OCI-LY7 (cell line): ENCODE measurements at regions not wholly inside any gene's neighbourhood (a gene's known extent, or its start where the extent isn't known, plus 50 kb on each side); places are given as distances from the start of the nearest gene placed in this dataset.

Experiments
- BruUV-seq: library from RNA; stranded (reverse); fragments of 400-500 nt; replicated peaks from 2 replicates; lab custom pipeline; 2021; lab: Mats Ljungman, UMichigan
- CTCF ChIA-PET: fragments of 300-600 bp; sonication (Branson Sonifier 250); formaldehyde crosslinking; loops from one replicate; lab custom pipeline; 2022; ENCODE audit warnings: antibody characterized with exemption; ENCODE audit not compliant: unreplicated experiment; lab: Charles Lee
- POLR2A ChIA-PET: fragments of 300-600 bp; sonication (Branson Sonifier 250); formaldehyde crosslinking; loops from one replicate; lab custom pipeline; 2022; ENCODE audit warnings: antibody characterized with exemption; lab: Charles Lee
- DNase-seq: peaks from one replicate; pipeline ENCODE4 v3.0.0-alpha.2; 2015; ENCODE audit warnings: low spot score
- H2AFZ ChIP-seq: fragments of 200-600 bp; sonication (generic), shearing (Covaris generic); 2 replicates; pipeline ENCODE4 v1.6.1; 2014; ENCODE audit warnings: mild to moderate bottlenecking, antibody characterized with exemption, low read length, moderate library complexity
- H3K27ac ChIP-seq: fragments of 200-600 bp; sonication (generic); 2 replicates; pipeline ENCODE4 v1.5.1; 2014; ENCODE audit warnings: mixed run types, low read depth, mild to moderate bottlenecking, moderate library complexity, low read length, inconsistent platforms; ENCODE audit not compliant: poor library complexity, severe bottlenecking
- H3K36me3 ChIP-seq: fragments of 200-600 bp; sonication (generic); 2 replicates; pipeline ENCODE4 v1.6.1; 2014; ENCODE audit warnings: mild to moderate bottlenecking, antibody characterized with exemption, low read length, moderate library complexity, mixed read lengths; ENCODE audit not compliant: insufficient read depth
- H3K4me1 ChIP-seq: fragments of 200-600 bp; sonication (generic); 2 replicates; pipeline ENCODE4 v1.5.1; 2014; ENCODE audit warnings: mild to moderate bottlenecking, low read length; ENCODE audit not compliant: insufficient read depth, poor library complexity, severe bottlenecking
- H3K4me2 ChIP-seq: fragments of 200-600 bp; sonication (generic); 2 replicates; pipeline ENCODE4 v1.6.1; 2014; ENCODE audit warnings: mild to moderate bottlenecking, low read length
- H3K4me3 ChIP-seq: fragments of 200-600 bp; sonication (generic); 2 replicates; pipeline ENCODE4 v1.5.1; 2014; ENCODE audit warnings: mild to moderate bottlenecking, low read depth, low read length; ENCODE audit not compliant: poor library complexity, severe bottlenecking
- H3K79me2 ChIP-seq: fragments of 200-600 bp; sonication (generic); 2 replicates; pipeline ENCODE4 v1.6.1; 2016; ENCODE audit warnings: low read depth, mild to moderate bottlenecking, low read length, moderate library complexity, mixed read lengths; ENCODE audit not compliant: insufficient read depth
- H3K9me2 ChIP-seq: fragments of 200-600 bp; sonication (generic); 2 replicates; pipeline ENCODE4 v1.6.1; 2016; ENCODE audit warnings: mild to moderate bottlenecking, low read length, mixed read lengths; ENCODE audit not compliant: insufficient read depth
- H3K9me3 ChIP-seq: fragments of 200-600 bp; sonication (generic); 2 replicates; pipeline ENCODE4 v1.6.1; 2014; ENCODE audit warnings: mild to moderate bottlenecking, mixed run types, low read length, mixed read lengths
- H4K20me1 ChIP-seq: fragments of 200-600 bp; sonication (generic); 2 replicates; pipeline ENCODE4 v1.6.1; 2014; ENCODE audit warnings: mild to moderate bottlenecking, antibody characterized with exemption, low read length, moderate library complexity, mixed read lengths; ENCODE audit not compliant: insufficient read depth
- CTCF ChIP-seq: fragments of 200-600 bp; sonication (generic); conservative IDR thresholded peaks from 2 replicates; pipeline ENCODE4 v1.5.1; 2014; ENCODE audit warnings: mild to moderate bottlenecking, antibody characterized with exemption, low read length, moderate library complexity, mixed read lengths
- EZH2phosphoT487 ChIP-seq: fragments of 200-600 bp; sonication (generic); IDR thresholded peaks from 2 replicates; pipeline ENCODE4 v1.6.1; 2018; ENCODE audit warnings: low read depth, borderline replicate concordance, mild to moderate bottlenecking, mixed run types, antibody characterized with exemption, low read length, moderate library complexity, mixed read lengths
- intact Hi-C: fragments of 100-400 bp; cut with micrococcal nuclease; formaldehyde crosslinking; loops from one replicate; pipeline ENCODE4 v1.10.0; 2022; ENCODE audit not compliant: unreplicated experiment

- ChIA-PET POLR2A (interaction anchor here (0.7 kb wide), 1 partner anchor 529 kb away, joined by 3 read pairs; no protein-coding TSS in a partner anchor), CTCF (no interaction called here)
- H3K4me3 ChIP-seq: no peak overlapping the region
- no peaks in the 10 kb centered on the region for H3K4me1 ChIP-seq
- H3K36me3 ChIP-seq: no peaks in the 10 kb centered on the region
- no peak overlapping the region for H3K4me2 ChIP-seq
- H3K9me2 ChIP-seq: no peaks in the 10 kb centered on the region
- H3K9me3 ChIP-seq: no peaks in the 10 kb centered on the region
- intact Hi-C loops: no loop called here
- no TSS peak for BruUV-seq
- H2AFZ ChIP-seq: no peak overlapping the region
- no peak overlapping the region for H3K27ac ChIP-seq
- TF ChIP-seq CTCF (no peak), EZH2phosphoT487 (no peak)
- no peak for DNase-seq
- H3K79me2 ChIP-seq: no peaks in the 10 kb centered on the region
- no peaks in the 10 kb centered on the region for H4K20me1 ChIP-seq
These were observed 171.4 kb downstream of the PPARGC1A start for GRCh38 chr4:23718435-23718834.

GRCh38 chr4:23717528-23718248 lies 172.2 kb downstream of the PPARGC1A start:
- no TSS peak for BruUV-seq
- Histone ChIP-seq H3K9me3 (no peaks in the 10 kb centered on the region), H3K4me2 (no peak overlapping the region), H3K4me3 (no peak overlapping the region), H3K4me1 (no peaks in the 10 kb centered on the region), H4K20me1 (no peaks in the 10 kb centered on the region), H3K9me2 (no peaks in the 10 kb centered on the region), H3K79me2 (no peaks in the 10 kb centered on the region), H2AFZ (peak overlapping the region; percentile 44; the same call in 1 of the 2 replicates), H3K36me3 (no peaks in the 10 kb centered on the region), H3K27ac (no peak overlapping the region)
- CTCF ChIA-PET: interaction anchor here (0.5 kb wide), 1 partner anchor 869 kb away, joined by 3 read pairs; no protein-coding TSS in a partner anchor
- TF ChIP-seq EZH2phosphoT487 (no peak), CTCF (peak; percentile 73)
- POLR2A ChIA-PET: interaction anchor here (0.6 kb wide), 1 partner anchor 16 kb away, joined by 3 read pairs; no protein-coding TSS in a partner anchor
- peak; percentile 39 for DNase-seq
- intact Hi-C loops: no loop called here

- BruUV-seq: no TSS peak
- no peak overlapping the region for H3K4me3 ChIP-seq
- CTCF ChIA-PET: no interaction called here
- no peaks in the 10 kb centered on the region for H4K20me1 ChIP-seq
- POLR2A ChIA-PET: no interaction called here
- H3K9me2 ChIP-seq: no peaks in the 10 kb centered on the region
- TF ChIP-seq EZH2phosphoT487: no peak
- TF ChIP-seq CTCF: no peak
- no peak overlapping the region for H3K4me2 ChIP-seq
- no peak overlapping the region for H3K27ac ChIP-seq
- H3K4me1 ChIP-seq: no peaks in the 10 kb centered on the region
- H2AFZ ChIP-seq: no peak overlapping the region
- no peaks in the 10 kb centered on the region for H3K9me3 ChIP-seq
- intact Hi-C loops: no loop called here
- DNase-seq: no peak
- no peaks in the 10 kb centered on the region for H3K79me2 ChIP-seq
- no peaks in the 10 kb centered on the region for H3K36me3 ChIP-seq
These were observed 179.5 kb downstream of the PPARGC1A start for GRCh38 chr4:23710298-23710697.
